ENCODE measurements at regions not wholly inside any gene's neighbourhood (a gene's known extent, or its start where the extent isn't known, plus 50 kb on each side); places are given as distances from the start of the nearest gene placed in this dataset.

- DNase-seq (ENCODE audit: low read depth in 2 of 2), result no peak
Observed at GRCh38 chr6:170136541-170137175, 154.2 kb downstream of the DLL1 start.

DNA sequence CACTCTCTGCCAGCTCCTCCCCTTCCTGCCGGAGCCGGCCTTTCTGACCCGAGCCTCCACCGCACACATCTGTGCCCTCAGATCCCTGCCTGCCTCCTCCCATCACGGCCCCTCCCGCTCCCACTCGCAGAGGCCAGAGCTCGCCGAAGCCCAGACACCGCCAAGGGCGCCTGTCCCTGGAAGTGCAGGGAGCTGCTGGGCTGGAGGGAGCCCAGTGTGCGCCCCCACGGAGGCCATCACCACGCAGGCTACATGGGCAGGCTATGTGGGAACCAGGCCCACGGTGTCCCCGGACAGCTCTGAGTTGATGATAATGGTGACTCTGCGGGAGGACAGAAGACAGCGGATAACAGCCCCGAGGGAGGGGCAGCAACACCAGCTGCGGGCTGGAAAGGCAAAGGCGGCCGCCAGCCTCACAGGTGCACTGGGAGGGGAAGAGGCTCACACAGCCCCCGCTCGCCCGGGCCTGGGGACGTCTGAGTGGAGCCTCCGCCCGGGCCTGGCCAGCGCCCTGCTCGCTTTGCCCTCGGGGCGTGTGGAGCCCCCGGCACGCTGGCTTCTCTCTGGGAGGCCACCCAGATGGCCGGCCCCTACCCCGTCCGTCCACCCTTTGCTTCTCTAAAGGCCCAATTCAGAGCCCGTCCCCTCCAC, 154.9 kb downstream of the DLL1 start:
- no peak for DNase-seq (ENCODE audit: low read depth in 2 of 2)

DNA sequence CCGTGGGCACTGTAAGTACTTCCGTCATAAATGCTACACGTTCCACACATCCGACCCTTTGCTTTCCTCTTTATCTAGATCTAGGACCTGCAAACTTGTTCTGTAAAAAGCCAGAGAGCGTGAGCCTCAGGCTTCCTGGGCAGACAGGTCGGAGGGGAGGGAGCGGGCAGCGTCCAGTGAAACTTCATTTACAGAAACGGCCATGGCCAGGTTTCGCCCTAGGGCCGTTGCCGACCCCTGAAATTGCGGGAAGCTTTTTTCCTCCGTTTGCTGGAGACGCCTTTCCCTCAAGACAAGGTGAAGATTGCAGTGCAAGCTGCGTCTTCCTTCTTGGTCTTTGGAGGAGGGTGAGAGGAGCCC, 155.4 kb downstream of the DLL1 start:
- no peak for DNase-seq (ENCODE audit: low read depth in 2 of 2)

DNA sequence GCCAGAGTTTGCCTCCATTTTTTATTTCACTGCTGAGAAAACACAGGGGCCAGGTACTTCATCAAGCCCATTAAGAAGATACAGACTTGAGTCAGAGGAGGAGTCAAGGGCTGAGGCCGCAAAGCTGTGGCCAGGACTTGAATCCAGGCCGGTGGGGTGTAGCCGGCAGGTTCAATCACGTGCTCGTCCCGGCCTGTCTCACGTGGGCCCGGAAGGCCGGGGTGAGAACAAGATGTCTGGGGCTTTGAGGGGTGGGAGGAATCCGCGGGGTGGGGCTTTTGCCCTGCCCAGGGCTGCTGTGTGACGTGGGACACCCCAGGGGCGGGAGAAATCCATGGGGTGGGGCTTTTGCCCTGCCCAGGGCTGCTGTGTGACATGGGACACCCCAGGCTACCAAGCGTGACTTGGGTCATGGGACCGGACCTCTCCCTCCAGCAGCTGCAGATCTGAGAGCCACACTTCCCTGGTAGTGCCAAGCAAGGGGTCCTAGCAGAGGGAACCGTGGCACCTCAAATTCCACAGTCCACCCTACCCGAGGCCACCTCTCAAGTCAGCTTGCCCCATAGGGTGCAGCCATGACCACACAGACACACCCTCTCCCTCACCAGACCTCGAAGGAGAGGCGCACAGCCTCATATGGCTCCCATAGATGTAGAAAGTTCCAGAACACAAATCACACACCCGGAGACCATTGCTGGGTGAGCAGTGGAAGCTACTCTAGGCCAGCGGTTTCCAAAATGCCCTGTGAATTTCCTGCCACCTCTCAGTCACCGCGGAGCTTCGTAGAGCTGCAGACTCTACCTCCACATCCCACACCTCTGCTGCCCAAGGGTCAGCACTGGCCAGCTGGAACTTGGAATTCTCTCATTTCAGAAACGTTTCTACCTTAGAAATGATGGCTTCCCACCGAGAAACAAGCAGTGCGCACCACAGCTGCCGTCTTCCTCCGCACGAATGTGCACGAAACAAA, 156.1 kb downstream of the DLL1 start:
- no peak for DNase-seq (ENCODE audit: low read depth in 2 of 2)

GRCh38 chr6:170134031-170134470, 156.8 kb downstream of the DLL1 start:
- no peak for DNase-seq (ENCODE audit: low read depth in 2 of 2)

DNA sequence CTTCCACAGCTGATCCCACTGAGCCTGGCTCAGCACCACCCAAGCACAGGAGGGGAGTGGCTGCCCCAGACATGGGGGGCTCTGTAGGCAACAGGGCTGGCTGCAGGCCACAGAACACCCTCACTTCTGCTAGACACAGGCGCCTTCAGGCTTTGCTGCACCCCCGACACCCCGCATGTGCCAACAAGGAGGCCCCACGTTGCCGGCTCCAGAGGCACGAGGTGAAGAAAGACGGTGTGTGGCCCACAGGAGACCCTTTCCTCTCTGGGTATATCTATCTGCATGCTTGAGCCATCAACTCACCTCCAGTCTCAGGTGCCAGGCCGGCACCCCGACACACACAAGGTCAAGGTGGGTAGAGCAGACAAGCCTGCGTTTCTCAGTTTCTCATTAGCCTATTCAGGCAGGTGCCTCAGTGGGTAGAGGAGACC, 158.3 kb downstream of the DLL1 start:
- DNase-seq (ENCODE audit: low read depth in 2 of 2), result no peak

GRCh38 chr6:170132011-170132521, 158.8 kb downstream of the DLL1 start:
- no peak for DNase-seq (ENCODE audit: low read depth in 2 of 2)

- DNase-seq (ENCODE audit: low read depth in 2 of 2), result no peak
Observed at GRCh38 chr6:170131351-170131750, 159.5 kb downstream of the DLL1 start.

DNA sequence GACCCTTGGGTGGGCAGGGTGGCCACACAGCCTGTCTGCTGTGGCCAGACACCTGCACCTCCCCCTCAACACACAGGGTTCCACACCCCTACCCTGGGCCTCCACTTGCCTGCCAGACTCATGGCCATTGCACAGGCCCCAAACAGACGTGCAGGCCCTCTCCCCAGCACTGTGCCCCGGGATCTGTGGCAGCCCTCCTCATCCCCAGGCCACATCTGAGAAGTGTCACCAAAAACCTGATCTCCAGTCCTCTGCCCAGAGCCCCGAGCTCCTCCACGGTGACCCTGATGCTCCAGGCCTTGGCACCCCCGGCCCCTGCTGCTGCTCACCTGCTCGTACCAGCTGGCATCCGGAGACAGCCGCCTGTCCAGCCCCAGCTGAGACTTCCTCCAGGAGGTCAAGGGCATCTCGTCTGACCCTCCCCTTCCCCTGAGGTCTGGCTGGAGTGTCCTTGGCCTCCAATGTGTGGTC, 160.1 kb downstream of the DLL1 start:
- no peak for DNase-seq (ENCODE audit: low read depth in 2 of 2)

DNA sequence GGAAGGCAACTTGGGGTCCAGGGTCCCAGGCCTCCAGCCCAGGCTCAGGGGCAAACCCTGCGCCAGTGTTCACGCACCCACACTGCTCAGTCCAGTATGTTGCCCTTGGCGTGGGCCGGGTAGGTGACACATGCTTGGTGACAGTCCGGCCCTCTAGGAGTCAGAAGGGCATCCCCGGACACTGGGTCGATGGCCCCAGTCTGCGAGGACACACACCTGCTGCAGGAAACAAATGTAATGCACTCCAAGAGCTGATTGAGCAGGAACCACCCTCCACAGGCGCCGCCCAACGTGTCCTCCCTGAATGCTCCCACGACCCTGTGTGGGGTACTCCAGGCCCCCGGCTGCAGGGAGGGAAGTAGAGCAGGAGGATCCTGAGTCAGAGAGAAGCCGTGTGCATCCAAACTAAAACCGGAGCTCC, 160.7 kb downstream of the DLL1 start:
- no peak for DNase-seq (ENCODE audit: low read depth in 2 of 2)

GRCh38 chr6:170129691-170130171, 161.1 kb downstream of the DLL1 start:
- no peak for DNase-seq (ENCODE audit: low read depth in 2 of 2)

GRCh38 chr6:170128811-170129681, 161.8 kb downstream of the DLL1 start:
- DNase-seq (ENCODE audit: low read depth in 2 of 2), result no peak

GRCh38 chr6:170128346-170128745, 162.5 kb downstream of the DLL1 start:
- DNase-seq (ENCODE audit: low read depth in 2 of 2), result no peak

DNA sequence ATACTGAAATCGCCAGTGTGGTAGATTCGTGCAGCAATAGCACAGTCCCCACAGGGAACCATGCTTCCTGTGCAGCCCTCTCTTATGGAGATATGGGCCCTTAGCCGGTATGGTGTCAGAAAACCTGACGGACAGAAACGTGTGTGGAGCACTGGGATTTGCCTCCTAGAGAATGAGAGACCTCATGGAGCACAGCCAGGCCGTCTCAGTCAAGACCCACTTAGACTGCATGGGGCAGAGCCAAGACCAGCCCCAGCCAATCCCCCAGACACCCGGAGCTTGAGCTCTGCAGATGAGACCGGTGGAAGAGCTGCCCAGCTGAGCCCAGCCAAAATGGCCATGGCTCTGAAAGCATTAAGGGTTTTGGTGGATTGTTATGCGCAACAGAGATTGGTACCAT, 163.7 kb downstream of the DLL1 start:
- DNase-seq (ENCODE audit: low read depth in 2 of 2), result no peak

DNA sequence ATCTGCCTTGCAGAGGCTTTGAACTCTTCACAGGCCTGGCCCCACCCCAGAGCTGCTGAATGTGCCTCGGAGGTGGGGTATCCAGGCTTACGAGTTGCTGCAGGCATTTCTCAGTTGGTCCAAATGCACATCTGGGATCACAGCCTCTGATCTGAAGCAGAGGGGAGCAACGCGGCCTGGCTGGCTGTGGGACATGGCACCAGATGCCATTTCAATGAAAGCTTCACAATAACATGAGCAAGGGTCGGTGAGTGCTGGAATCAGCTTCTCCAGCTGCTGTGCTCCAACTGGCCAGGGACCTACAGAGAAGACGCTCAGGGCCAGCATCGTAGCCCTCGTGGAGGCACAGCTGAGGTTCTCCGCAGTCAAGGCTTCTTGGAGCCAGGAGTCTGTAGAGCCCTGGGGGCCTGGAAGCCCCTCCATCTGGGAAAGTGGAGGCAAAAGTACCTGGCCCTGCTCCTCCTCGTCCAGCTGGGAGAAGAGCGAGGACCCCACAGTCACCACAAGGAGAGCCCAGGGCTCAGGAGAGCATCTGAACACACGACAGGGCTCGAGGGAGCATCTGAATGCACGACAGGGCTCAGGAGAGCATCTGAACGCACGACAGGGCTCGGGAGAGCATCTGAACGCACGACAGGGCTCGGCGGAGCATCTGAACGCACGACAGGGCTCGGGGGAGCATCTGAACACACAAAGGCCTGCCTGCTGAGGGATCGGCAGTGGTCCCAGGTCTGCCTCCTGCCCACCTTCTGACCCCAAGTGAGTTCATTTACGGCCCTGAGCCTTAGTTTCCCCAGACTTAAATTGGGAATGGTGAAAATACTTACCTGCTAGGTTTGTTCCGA, 165.2 kb downstream of the DLL1 start:
- DNase-seq (ENCODE audit: low read depth in 2 of 2), result no peak

DNA sequence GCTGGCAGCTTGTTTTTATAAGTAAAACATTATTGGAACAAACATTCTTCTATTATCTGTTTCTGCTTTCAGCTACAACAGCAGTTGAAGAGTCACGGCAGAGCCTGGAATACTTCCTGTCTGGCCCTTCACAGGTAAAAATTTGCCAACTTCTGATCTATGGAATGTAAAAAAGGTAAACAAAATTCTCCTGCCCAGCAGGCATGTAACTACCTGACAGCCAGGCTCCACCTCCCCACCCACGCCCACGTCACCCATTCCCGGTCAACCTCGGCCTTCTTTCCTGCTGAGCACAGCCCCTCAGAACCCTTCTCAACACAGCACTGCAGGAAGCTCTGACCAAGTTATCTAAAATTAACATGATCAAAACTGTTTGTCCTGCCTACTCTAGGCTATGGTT, 166.0 kb downstream of the DLL1 start:
- no peak for DNase-seq (ENCODE audit: low read depth in 2 of 2)

DNA sequence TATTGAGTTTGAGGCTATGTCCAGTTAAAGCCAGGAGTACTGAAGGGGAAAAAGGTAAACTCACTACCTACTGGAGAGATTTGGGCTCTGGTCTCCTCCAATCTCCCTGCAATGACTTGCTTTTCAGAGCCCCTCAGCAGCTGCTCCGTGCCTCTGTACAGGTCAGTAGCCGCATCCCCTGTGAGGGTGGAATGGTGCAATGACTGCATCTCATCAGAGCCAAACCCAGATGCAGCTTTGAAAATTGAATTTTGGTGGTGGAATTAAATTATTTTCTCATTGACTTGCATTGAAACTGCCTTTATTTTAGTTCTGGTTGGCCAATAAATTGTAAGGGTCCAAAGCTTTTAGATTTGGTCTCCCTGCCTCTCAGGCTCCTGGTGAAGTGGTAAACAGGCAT, 166.7 kb downstream of the DLL1 start:
- DNase-seq (ENCODE audit: low read depth in 2 of 2), result no peak

GRCh38 chr6:170122651-170123050, 168.2 kb downstream of the DLL1 start:
- DNase-seq (ENCODE audit: low read depth in 2 of 2), result no peak

- DNase-seq (ENCODE audit: low read depth in 2 of 2), result no peak
Observed at GRCh38 chr6:170117111-170117972, 173.5 kb downstream of the DLL1 start.

All from stimulated activated CD8-positive, alpha-beta memory T cell treated with anti-CD3 and anti-CD28 coated beads, Interleukin-2, amount 100 ng/mL, for 48 hours (primary cell).